Activated CD4-positive, alpha-beta T cell treated with anti-CD3 and anti-CD28 coated beads, Interleukin-2, amount 50 U/mL, for 24 hours (primary cell): ENCODE measurements at regions not wholly inside any gene's neighbourhood (a gene's known extent, or its start where the extent isn't known, plus 50 kb on each side); places are given as distances from the start of the nearest gene placed in this dataset.

Experiments used
- DNase-seq, 2 donors: peaks; one replicate each; pipeline ENCODE4 v3.0.0-alpha.2; 2020; ENCODE audit warnings: low read depth in 1 of 2, low spot score in 1 of 2

GRCh38 chr7:20932785-20933527, 146.3 kb upstream of the SP8 start:
- DNase-seq: no peak

- DNase-seq: no peak
Observed at GRCh38 chr7:20945451-20945850, 158.8 kb upstream of the SP8 start.

GRCh38 chr7:20952916-20953315, 166.2 kb upstream of the SP8 start:
- DNase-seq: no peak

GRCh38 chr7:20954711-20955619, 168.3 kb upstream of the SP8 start:
- no peak for DNase-seq

- no peak for DNase-seq
Observed at GRCh38 chr7:20958572-20958971, 171.9 kb upstream of the SP8 start.

GRCh38 chr7:20959281-20959680, 172.6 kb upstream of the SP8 start:
- DNase-seq: no peak

- DNase-seq: no peak
Observed at GRCh38 chr7:20963556-20964280, 177.0 kb upstream of the SP8 start.

- no peak for DNase-seq
Observed at GRCh38 chr7:20964281-20964918, 177.7 kb upstream of the SP8 start.

- no peak for DNase-seq
Observed at GRCh38 chr7:20971219-20971618, 184.5 kb upstream of the SP8 start.

- no peak for DNase-seq
Observed at GRCh38 chr7:20980232-20980631, 193.5 kb upstream of the SP8 start.

GRCh38 chr7:20980668-20981264, 194.1 kb upstream of the SP8 start:
- no peak for DNase-seq

- no peak for DNase-seq
Observed at GRCh38 chr7:20988340-20988739, 201.7 kb upstream of the SP8 start.

- DNase-seq: no peak
Observed at GRCh38 chr7:20991544-20991943, 204.9 kb upstream of the SP8 start.

GRCh38 chr7:20993693-20994092, 207.0 kb upstream of the SP8 start:
- no peak for DNase-seq

GRCh38 chr7:20998309-20998708, 211.6 kb upstream of the SP8 start:
- DNase-seq: no peak

- DNase-seq: no peak
Observed at GRCh38 chr7:21011153-21011552, 224.5 kb upstream of the SP8 start.

GRCh38 chr7:21013765-21014539, 227.3 kb upstream of the SP8 start:
- DNase-seq: no peak

GRCh38 chr7:21020667-21021066, 234.0 kb upstream of the SP8 start:
- no peak for DNase-seq

- DNase-seq: no peak
Observed at GRCh38 chr7:21023841-21024484, 237.3 kb upstream of the SP8 start.

- no peak for DNase-seq
Observed at GRCh38 chr7:21024485-21024867, 237.8 kb upstream of the SP8 start.
